T47D (cell line): ENCODE measurements at regions not wholly inside any gene's neighbourhood (a gene's known extent, or its start where the extent isn't known, plus 50 kb on each side); places are given as distances from the start of the nearest gene placed in this dataset.

Source experiments
- DNase-seq, 2 experiments: peaks; one replicate each; pipeline versions ENCODE4 v3.0.0 to v3.0.0-alpha.2; 2011 to 2012; ENCODE audit warnings: low read depth in 1 of 2, low spot score in 1 of 2
- JUND ChIP-seq: IDR thresholded peaks from 2 replicates; pipeline ENCODE4 v1.6.1; 2012; ENCODE audit warnings: low read depth
- in situ Hi-C: cut with HindIII; loops from 2 replicates; pipeline ENCODE4 v1.10.0; 2016; ENCODE audit warnings: low sequenced_read_pairs, low pct_unique_long_range_greater_than_20kb

GRCh38 chr16:27676839-27677238, 126.9 kb downstream of the KATNIP start:
- TF ChIP-seq JUND: no peak
- no peak for DNase-seq
- in situ Hi-C loops: no loop called here

GRCh38 chr16:27677263-27677662, 127.3 kb downstream of the KATNIP start:
- DNase-seq: no peak
- no peak for TF ChIP-seq JUND
- in situ Hi-C loops: no loop called here

- TF ChIP-seq JUND: no peak
- in situ Hi-C loops: no loop called here
- no peak for DNase-seq
Observed at GRCh38 chr16:27678955-27679354, 129.0 kb downstream of the KATNIP start.

GRCh38 chr16:27679899-27680298, 130.0 kb downstream of the KATNIP start:
- in situ Hi-C loops: no loop called here
- no peak for TF ChIP-seq JUND
- DNase-seq: no peak

GRCh38 chr16:27681681-27682080, 131.7 kb downstream of the KATNIP start:
- DNase-seq: no peak
- in situ Hi-C loops: no loop called here
- no peak for TF ChIP-seq JUND

GRCh38 chr16:27684047-27684446, 134.1 kb downstream of the KATNIP start:
- in situ Hi-C loops: no loop called here
- DNase-seq: no peak
- TF ChIP-seq JUND: no peak

GRCh38 chr16:27685807-27686206, 135.9 kb downstream of the KATNIP start:
- no peak for TF ChIP-seq JUND
- in situ Hi-C loops: no loop called here
- DNase-seq: no peak

GRCh38 chr16:27686926-27687325, 137.0 kb downstream of the KATNIP start:
- no peak for DNase-seq
- in situ Hi-C loops: no loop called here
- TF ChIP-seq JUND: no peak

GRCh38 chr16:27687605-27688004, 137.7 kb downstream of the KATNIP start:
- TF ChIP-seq JUND: no peak
- DNase-seq: no peak
- in situ Hi-C loops: no loop called here

GRCh38 chr16:27689711-27690110, 139.8 kb downstream of the KATNIP start:
- no peak for DNase-seq
- TF ChIP-seq JUND: no peak
- in situ Hi-C loops: no loop called here

GRCh38 chr16:27690608-27691007, 140.7 kb downstream of the KATNIP start:
- in situ Hi-C loops: no loop called here

GRCh38 chr16:27691721-27692120, 141.8 kb downstream of the KATNIP start:
- in situ Hi-C loops: no loop called here

More at GRCh38 chr16:27690608-27691007, 140.7 kb downstream of the KATNIP start:
- TF ChIP-seq JUND: no peak
- DNase-seq: peak in 1 of 2 experiments; percentile 45

GRCh38 chr16:27692576-27692975, 142.6 kb downstream of the KATNIP start:
- no peak for TF ChIP-seq JUND
- no peak for DNase-seq
- in situ Hi-C loops: no loop called here

More at GRCh38 chr16:27691721-27692120, 141.8 kb downstream of the KATNIP start:
- TF ChIP-seq JUND: no peak
- no peak for DNase-seq

- in situ Hi-C loops: no loop called here
Observed at GRCh38 chr16:27695161-27695560, 145.2 kb downstream of the KATNIP start.

GRCh38 chr16:27698266-27698665, 148.3 kb downstream of the KATNIP start:
- no peak for DNase-seq
- no peak for TF ChIP-seq JUND
- in situ Hi-C loops: no loop called here

More at GRCh38 chr16:27695161-27695560, 145.2 kb downstream of the KATNIP start:
- TF ChIP-seq JUND: no peak
- DNase-seq: no peak
